AG04450 (cell line): ENCODE measurements at regions not wholly inside any gene's neighbourhood (a gene's known extent, or its start where the extent isn't known, plus 50 kb on each side); places are given as distances from the start of the nearest gene placed in this dataset.

Experiments used
- CTCF ChIA-PET: fragments of 300-600, 350-600 bp; formaldehyde crosslinking; extraction: SDS; loops from one replicate; lab custom pipeline; 2022; ENCODE audit warnings: antibody characterized with exemption, inconsistent platforms; lab: Charles Lee
- POLR2A ChIA-PET: fragments of 350-600 bp; formaldehyde crosslinking; extraction: SDS; loops from one replicate; lab custom pipeline; 2021; ENCODE audit warnings: antibody characterized with exemption, inconsistent platforms; lab: Yijun Ruan, JAX
- DNase-seq: peaks from one replicate; pipeline ENCODE4 v3.0.0-alpha.2; 2011; ENCODE audit warnings: low read depth, low spot score
- H3K27ac ChIP-seq: one replicate; pipeline ENCODE4 v1.5.1; 2012; ENCODE audit warnings: low read depth, low read length, control low read depth
- H3K27me3 ChIP-seq: one replicate; pipeline ENCODE4 v1.6.0; 2012; ENCODE audit warnings: low read length; ENCODE audit not compliant: control insufficient read depth, insufficient read depth
- H3K4me3 ChIP-seq: 2 replicates; pipeline ENCODE4 v1.5.1; 2011; ENCODE audit warnings: mild to moderate bottlenecking, low read depth, low read length, control low read depth
- H3K9me3 ChIP-seq: 2 replicates; pipeline ENCODE4 v1.5.1; 2012; ENCODE audit warnings: low read length; ENCODE audit not compliant: control insufficient read depth, insufficient read depth
- TF ChIP-seq, protein P1 (sequence below): IDR thresholded peaks from 2 replicates; pipeline ENCODE4 v1.5.1; 2011; ENCODE audit warnings: low read depth, low read length, control low read depth, inconsistent platforms

GRCh38 chr6:66599541-66599940, 892.5 kb upstream of the EYS start:
- H3K27me3 ChIP-seq, result no peaks in the 10 kb centered on the region
- DNase-seq, result no peak
- no peaks in the 10 kb centered on the region for H3K9me3 ChIP-seq
- ChIA-PET POLR2A (no interaction called here), CTCF (no interaction called here)
- TF ChIP-seq, protein P1, sequence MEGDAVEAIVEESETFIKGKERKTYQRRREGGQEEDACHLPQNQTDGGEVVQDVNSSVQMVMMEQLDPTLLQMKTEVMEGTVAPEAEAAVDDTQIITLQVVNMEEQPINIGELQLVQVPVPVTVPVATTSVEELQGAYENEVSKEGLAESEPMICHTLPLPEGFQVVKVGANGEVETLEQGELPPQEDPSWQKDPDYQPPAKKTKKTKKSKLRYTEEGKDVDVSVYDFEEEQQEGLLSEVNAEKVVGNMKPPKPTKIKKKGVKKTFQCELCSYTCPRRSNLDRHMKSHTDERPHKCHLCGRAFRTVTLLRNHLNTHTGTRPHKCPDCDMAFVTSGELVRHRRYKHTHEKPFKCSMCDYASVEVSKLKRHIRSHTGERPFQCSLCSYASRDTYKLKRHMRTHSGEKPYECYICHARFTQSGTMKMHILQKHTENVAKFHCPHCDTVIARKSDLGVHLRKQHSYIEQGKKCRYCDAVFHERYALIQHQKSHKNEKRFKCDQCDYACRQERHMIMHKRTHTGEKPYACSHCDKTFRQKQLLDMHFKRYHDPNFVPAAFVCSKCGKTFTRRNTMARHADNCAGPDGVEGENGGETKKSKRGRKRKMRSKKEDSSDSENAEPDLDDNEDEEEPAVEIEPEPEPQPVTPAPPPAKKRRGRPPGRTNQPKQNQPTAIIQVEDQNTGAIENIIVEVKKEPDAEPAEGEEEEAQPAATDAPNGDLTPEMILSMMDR, result no peak
- no peak overlapping the region for H3K4me3 ChIP-seq
- H3K27ac ChIP-seq, result no peak overlapping the region

GRCh38 chr6:66578362-66578761, 871.3 kb upstream of the EYS start:
- H3K27ac ChIP-seq, result no peak overlapping the region
- DNase-seq, result no peak
- H3K9me3 ChIP-seq, result no peaks in the 10 kb centered on the region
- no peak overlapping the region for H3K4me3 ChIP-seq
- ChIA-PET CTCF (no interaction called here), POLR2A (no interaction called here)
- H3K27me3 ChIP-seq, result no peaks in the 10 kb centered on the region
- TF ChIP-seq, protein P1, result no peak

- no peak for DNase-seq
- Histone ChIP-seq H3K27me3 (no peaks in the 10 kb centered on the region), H3K9me3 (no peaks in the 10 kb centered on the region), H3K27ac (no peak overlapping the region), H3K4me3 (no peak overlapping the region)
- TF ChIP-seq, protein P1, result no peak
- ChIA-PET CTCF (no interaction called here), POLR2A (no interaction called here)
These were observed 861.2 kb upstream of the EYS start for GRCh38 chr6:66568271-66568670.

DNA sequence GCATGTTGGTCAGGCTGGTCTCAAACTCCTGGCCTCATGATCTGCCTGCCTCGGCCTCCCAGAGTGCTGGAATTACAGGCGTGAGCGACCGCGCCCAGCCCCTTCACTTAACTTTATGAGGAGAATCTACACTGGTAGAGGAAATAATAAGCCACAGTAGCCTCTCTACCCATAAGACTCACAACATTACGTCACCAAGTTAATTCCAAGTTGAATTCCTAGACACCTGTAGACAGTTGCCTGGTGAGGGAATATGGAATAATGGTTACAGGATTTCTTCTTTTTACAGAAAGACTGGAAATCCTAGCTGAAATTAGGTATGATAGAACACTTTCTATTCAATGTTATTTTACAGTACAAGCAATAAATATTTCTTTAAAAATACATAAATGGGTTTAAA, 854.5 kb upstream of the EYS start:
- H3K27ac ChIP-seq, result no peak overlapping the region
- H3K4me3 ChIP-seq, result no peak overlapping the region
- DNase-seq, result no peak
- peaks cover 2% of the 10 kb centered on the region; the same call in 1 of the 2 replicates for H3K9me3 ChIP-seq
- H3K27me3 ChIP-seq, result no peaks in the 10 kb centered on the region
- ChIA-PET CTCF (no interaction called here), POLR2A (no interaction called here)
- TF ChIP-seq, protein P1, result no peak

- ChIA-PET CTCF (no interaction called here), POLR2A (no interaction called here)
- Histone ChIP-seq H3K9me3 (peaks cover 2% of the 10 kb centered on the region; the same call in 1 of the 2 replicates), H3K27ac (no peak overlapping the region), H3K4me3 (no peak overlapping the region), H3K27me3 (no peaks in the 10 kb centered on the region)
- TF ChIP-seq, protein P1, result 0 out of 2 replicates have a peak, but pooled peaks have one; percentile 17
- DNase-seq, result no peak
These were observed 851.2 kb upstream of the EYS start for GRCh38 chr6:66558189-66558588.
